ENCODE measurements at regions not wholly inside any gene's neighbourhood (a gene's known extent, or its start where the extent isn't known, plus 50 kb on each side); places are given as distances from the start of the nearest gene placed in this dataset.

DNA sequence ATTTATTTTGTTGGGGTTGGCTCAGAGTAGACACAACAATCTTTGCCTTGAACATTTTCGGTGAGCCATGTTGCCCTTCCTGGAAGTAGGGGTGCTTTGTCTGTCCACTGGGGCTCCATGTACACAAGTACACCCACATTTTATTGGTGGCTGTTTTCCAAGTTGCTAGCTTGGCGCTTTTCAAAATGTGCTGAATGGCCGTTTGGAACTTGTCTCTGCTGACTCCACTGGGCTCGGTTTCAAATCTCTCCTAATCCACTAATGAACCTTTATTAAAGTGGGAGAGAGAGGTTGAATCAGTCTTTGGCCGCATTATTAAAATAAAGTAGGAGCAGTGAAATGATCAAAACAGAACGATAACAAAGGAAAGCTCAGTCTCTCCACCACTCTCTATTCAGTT is 64.6 kb upstream of the TAF11L2 start:
- in situ Hi-C loops (cut with HindIII; ENCODE audit: low sequenced_read_pairs): no loop called here
- no peak for DNase-seq (ENCODE audit: low read depth, low spot score)
- H3K4me3 ChIP-seq (ENCODE audit: low read depth, low read length): no peak overlapping the region
- no peak for TF ChIP-seq CTCF (IDR thresholded peaks at IDR 0.05; ENCODE audit: low read depth, low read length)

DNA sequence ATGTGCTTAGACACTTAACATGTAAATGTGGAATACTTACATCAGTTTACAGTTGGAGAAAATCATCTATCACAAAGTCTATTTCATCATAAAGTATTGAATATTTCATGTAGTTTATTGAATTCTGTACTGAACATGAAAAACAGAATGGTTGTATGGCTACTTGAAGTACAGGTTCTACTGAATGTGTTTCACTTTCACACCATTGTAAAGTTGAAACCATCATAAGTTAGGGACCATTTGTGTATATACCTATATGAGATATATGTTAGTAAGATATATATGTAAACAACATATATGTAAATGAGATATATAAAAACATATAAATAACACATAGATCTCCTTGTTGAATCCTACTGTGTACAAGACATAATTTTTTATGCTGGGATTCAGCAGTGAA is 63.0 kb upstream of the TAF11L2 start:
- DNase-seq (ENCODE audit: low read depth, low spot score): no peak
- in situ Hi-C loops (cut with HindIII; ENCODE audit: low sequenced_read_pairs): no loop called here
- no peak overlapping the region for H3K4me3 ChIP-seq (ENCODE audit: low read depth, low read length)
- TF ChIP-seq CTCF (IDR thresholded peaks at IDR 0.05; ENCODE audit: low read depth, low read length): no peak

DNA sequence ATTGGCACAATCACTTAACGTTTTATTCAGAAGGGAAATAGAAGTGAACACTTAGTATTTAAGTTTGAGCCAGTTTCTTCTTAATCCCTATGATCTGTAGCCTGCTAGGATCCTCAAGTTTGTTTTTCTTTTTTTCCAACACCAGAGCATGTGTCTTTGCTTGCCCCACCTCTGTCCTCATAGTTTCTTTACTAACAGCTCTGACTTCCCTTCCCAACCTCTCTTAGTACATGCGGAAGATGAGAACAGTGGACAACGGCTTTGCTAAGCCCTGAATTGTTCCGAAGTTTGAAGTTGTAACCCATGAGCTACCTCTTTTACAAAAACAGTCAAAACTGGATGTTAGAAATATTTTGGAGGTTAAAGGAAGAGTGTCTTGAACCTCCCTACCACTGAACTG is 61.7 kb upstream of the TAF11L2 start:
- no peak overlapping the region for H3K4me3 ChIP-seq (ENCODE audit: low read depth, low read length)
- in situ Hi-C loops (cut with HindIII; ENCODE audit: low sequenced_read_pairs): no loop called here
- TF ChIP-seq CTCF (IDR thresholded peaks at IDR 0.05; ENCODE audit: low read depth, low read length): no peak
- no peak for DNase-seq (ENCODE audit: low read depth, low spot score)

GRCh38 chr5:17436761-17437221 is 61.2 kb upstream of the TAF11L2 start:
- DNase-seq (ENCODE audit: low read depth, low spot score): peak; percentile 35

DNA sequence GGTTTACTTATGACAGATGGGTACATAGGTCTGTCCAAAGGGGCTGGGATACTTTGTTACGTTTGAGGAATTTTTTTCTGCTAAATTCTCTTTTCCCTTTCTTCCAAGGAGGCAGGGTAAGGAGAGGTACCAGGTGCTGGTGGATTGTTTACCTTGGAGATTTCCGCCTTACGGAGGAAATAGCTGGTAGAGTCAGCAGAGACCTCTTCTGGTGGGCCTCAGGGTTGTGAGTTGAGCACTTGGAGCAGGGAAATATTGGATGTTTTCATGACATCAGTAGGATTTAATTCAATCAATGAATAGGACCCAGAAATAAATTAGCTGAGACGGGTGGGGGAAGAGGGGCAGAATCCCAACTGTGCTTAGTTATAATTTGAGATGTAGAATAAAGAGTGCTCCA is 60.0 kb upstream of the TAF11L2 start:
- DNase-seq (ENCODE audit: low read depth, low spot score): no peak
- TF ChIP-seq CTCF (IDR thresholded peaks at IDR 0.05; ENCODE audit: low read depth, low read length): no peak
- in situ Hi-C loops (cut with HindIII; ENCODE audit: low sequenced_read_pairs): no loop called here
- no peak overlapping the region for H3K4me3 ChIP-seq (ENCODE audit: low read depth, low read length)

More at GRCh38 chr5:17436761-17437221, 61.2 kb upstream of the TAF11L2 start:
- no peak overlapping the region for H3K4me3 ChIP-seq (ENCODE audit: low read depth, low read length)
- TF ChIP-seq CTCF (IDR thresholded peaks at IDR 0.05; ENCODE audit: low read depth, low read length): no peak
- in situ Hi-C loops (cut with HindIII; ENCODE audit: low sequenced_read_pairs): no loop called here

DNA sequence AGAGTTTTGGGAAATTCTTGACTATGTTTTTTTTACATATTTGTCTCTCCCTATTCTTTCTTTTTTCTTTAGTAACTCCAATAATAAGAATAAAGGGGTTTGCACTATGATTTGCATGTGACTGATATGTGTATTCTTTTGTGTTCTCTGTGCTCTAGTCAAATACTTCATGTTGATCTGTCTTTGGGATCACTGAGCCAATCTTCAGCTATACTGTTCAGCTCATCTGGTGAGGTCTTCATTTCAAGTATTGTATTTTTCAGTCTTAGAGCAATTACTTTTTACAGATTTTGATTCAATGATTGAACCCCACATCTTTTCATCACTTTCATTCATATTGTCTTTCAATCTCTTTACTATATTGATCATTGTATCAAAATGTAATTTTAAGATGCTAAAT is 58.1 kb upstream of the TAF11L2 start:
- DNase-seq (ENCODE audit: low read depth, low spot score): no peak
- no peak for TF ChIP-seq CTCF (IDR thresholded peaks at IDR 0.05; ENCODE audit: low read depth, low read length)
- in situ Hi-C loops (cut with HindIII; ENCODE audit: low sequenced_read_pairs): no loop called here
- no peak overlapping the region for H3K4me3 ChIP-seq (ENCODE audit: low read depth, low read length)

GRCh38 chr5:17440766-17441165 is 57.3 kb upstream of the TAF11L2 start:
- no peak overlapping the region for H3K4me3 ChIP-seq (ENCODE audit: low read depth, low read length)
- no peak for TF ChIP-seq CTCF (IDR thresholded peaks at IDR 0.05; ENCODE audit: low read depth, low read length)
- in situ Hi-C loops (cut with HindIII; ENCODE audit: low sequenced_read_pairs): no loop called here
- DNase-seq (ENCODE audit: low read depth, low spot score): peak; percentile 55

Measured in astrocyte of the spinal cord (primary cell).